ENCODE measurements at regions not wholly inside any gene's neighbourhood (a gene's known extent, or its start where the extent isn't known, plus 50 kb on each side); places are given as distances from the start of the nearest gene placed in this dataset.

- Mint-ChIP-seq H3K4me3 (ENCODE audit: unreplicated experiment) (no peak overlapping the region), H3K9me3 (ENCODE audit: unreplicated experiment) (no peaks in the 10 kb centered on the region), H3K4me1 (ENCODE audit: insufficient read depth, unreplicated experiment) (no peaks in the 10 kb centered on the region), H3K36me3 (ENCODE audit: insufficient read depth, unreplicated experiment) (no peaks in the 10 kb centered on the region), H3K27me3 (ENCODE audit: insufficient read depth, unreplicated experiment) (no peaks in the 10 kb centered on the region), H3K27ac (ENCODE audit: low read depth, unreplicated experiment) (no peak overlapping the region)
- CTCF ChIA-PET, result interaction anchor here (1.0 kb wide), 1 partner anchor 170 kb away, joined by 3 read pairs; no protein-coding TSS in a partner anchor
- BruUV-seq (replicated peaks), result no TSS peak
- POLR2A ChIA-PET, result interaction anchor here (0.7 kb wide), 1 partner anchor 253 kb away, joined by 3 read pairs; no protein-coding TSS in a partner anchor
- DNase-seq (ENCODE audit: unreplicated experiment), result no peak
- intact Hi-C loops (cut with micrococcal nuclease), result no loop called here
- no peak for TF ChIP-seq CTCF (IDR thresholded peaks at IDR 0.05; ENCODE audit: unreplicated experiment)
These were observed 178.7 kb upstream of the MGAT5 start for GRCh38 chr2:134075204-134075603.

GRCh38 chr2:134078354-134078753 lies 175.5 kb upstream of the MGAT5 start:
- no peak for TF ChIP-seq CTCF (IDR thresholded peaks at IDR 0.05; ENCODE audit: unreplicated experiment)
- Mint-ChIP-seq H3K27me3 (ENCODE audit: insufficient read depth, unreplicated experiment) (no peaks in the 10 kb centered on the region), H3K27ac (ENCODE audit: low read depth, unreplicated experiment) (no peak overlapping the region), H3K4me3 (ENCODE audit: unreplicated experiment) (no peak overlapping the region), H3K9me3 (ENCODE audit: unreplicated experiment) (no peaks in the 10 kb centered on the region), H3K36me3 (ENCODE audit: insufficient read depth, unreplicated experiment) (no peaks in the 10 kb centered on the region), H3K4me1 (ENCODE audit: insufficient read depth, unreplicated experiment) (no peaks in the 10 kb centered on the region)
- CTCF ChIA-PET, result no interaction called here
- DNase-seq (ENCODE audit: unreplicated experiment), result no peak
- no TSS peak for BruUV-seq (replicated peaks)
- intact Hi-C loops (cut with micrococcal nuclease), result no loop called here
- POLR2A ChIA-PET, result no interaction called here

GRCh38 chr2:134079373-134079772 lies 174.5 kb upstream of the MGAT5 start:
- H3K4me3 Mint-ChIP-seq (ENCODE audit: unreplicated experiment), result no peak overlapping the region
- ChIA-PET POLR2A (interaction anchor here (0.6 kb wide), 1 partner anchor 258 kb away, joined by 3 read pairs; no protein-coding TSS in a partner anchor), CTCF (interaction anchor here (1.3 kb wide), 1 partner anchor 40 kb away, joined by 3 read pairs; no protein-coding TSS in a partner anchor)
- no peaks in the 10 kb centered on the region for H3K27me3 Mint-ChIP-seq (ENCODE audit: insufficient read depth, unreplicated experiment)
- no peak overlapping the region for H3K27ac Mint-ChIP-seq (ENCODE audit: low read depth, unreplicated experiment)
- no peaks in the 10 kb centered on the region for H3K36me3 Mint-ChIP-seq (ENCODE audit: insufficient read depth, unreplicated experiment)
- BruUV-seq (replicated peaks), result no TSS peak
- no peak for TF ChIP-seq CTCF (IDR thresholded peaks at IDR 0.05; ENCODE audit: unreplicated experiment)
- H3K9me3 Mint-ChIP-seq (ENCODE audit: unreplicated experiment), result no peaks in the 10 kb centered on the region
- intact Hi-C loops (cut with micrococcal nuclease), result no loop called here
- H3K4me1 Mint-ChIP-seq (ENCODE audit: insufficient read depth, unreplicated experiment), result no peaks in the 10 kb centered on the region
- no peak for DNase-seq (ENCODE audit: unreplicated experiment)

- no TSS peak for BruUV-seq (replicated peaks)
- no peaks in the 10 kb centered on the region for H3K36me3 Mint-ChIP-seq (ENCODE audit: insufficient read depth, unreplicated experiment)
- H3K27ac Mint-ChIP-seq (ENCODE audit: low read depth, unreplicated experiment), result no peak overlapping the region
- no peaks in the 10 kb centered on the region for H3K27me3 Mint-ChIP-seq (ENCODE audit: insufficient read depth, unreplicated experiment)
- intact Hi-C loops (cut with micrococcal nuclease), result no loop called here
- TF ChIP-seq CTCF (IDR thresholded peaks at IDR 0.05; ENCODE audit: unreplicated experiment), result no peak
- H3K4me1 Mint-ChIP-seq (ENCODE audit: insufficient read depth, unreplicated experiment), result no peaks in the 10 kb centered on the region
- ChIA-PET POLR2A (no interaction called here), CTCF (interaction anchor here (0.9 to 1.3 kb wide), 2 partner anchors 37 to 39 kb away, joined by 3 read pairs; no protein-coding TSS in a partner anchor)
- H3K9me3 Mint-ChIP-seq (ENCODE audit: unreplicated experiment), result no peaks in the 10 kb centered on the region
- DNase-seq (ENCODE audit: unreplicated experiment), result no peak
- no peak overlapping the region for H3K4me3 Mint-ChIP-seq (ENCODE audit: unreplicated experiment)
These were observed 173.3 kb upstream of the MGAT5 start for GRCh38 chr2:134080386-134081089.
